ENCODE measurements at regions not wholly inside any gene's neighbourhood (a gene's known extent, or its start where the extent isn't known, plus 50 kb on each side); places are given as distances from the start of the nearest gene placed in this dataset.

- TF ChIP-seq, protein P1, sequence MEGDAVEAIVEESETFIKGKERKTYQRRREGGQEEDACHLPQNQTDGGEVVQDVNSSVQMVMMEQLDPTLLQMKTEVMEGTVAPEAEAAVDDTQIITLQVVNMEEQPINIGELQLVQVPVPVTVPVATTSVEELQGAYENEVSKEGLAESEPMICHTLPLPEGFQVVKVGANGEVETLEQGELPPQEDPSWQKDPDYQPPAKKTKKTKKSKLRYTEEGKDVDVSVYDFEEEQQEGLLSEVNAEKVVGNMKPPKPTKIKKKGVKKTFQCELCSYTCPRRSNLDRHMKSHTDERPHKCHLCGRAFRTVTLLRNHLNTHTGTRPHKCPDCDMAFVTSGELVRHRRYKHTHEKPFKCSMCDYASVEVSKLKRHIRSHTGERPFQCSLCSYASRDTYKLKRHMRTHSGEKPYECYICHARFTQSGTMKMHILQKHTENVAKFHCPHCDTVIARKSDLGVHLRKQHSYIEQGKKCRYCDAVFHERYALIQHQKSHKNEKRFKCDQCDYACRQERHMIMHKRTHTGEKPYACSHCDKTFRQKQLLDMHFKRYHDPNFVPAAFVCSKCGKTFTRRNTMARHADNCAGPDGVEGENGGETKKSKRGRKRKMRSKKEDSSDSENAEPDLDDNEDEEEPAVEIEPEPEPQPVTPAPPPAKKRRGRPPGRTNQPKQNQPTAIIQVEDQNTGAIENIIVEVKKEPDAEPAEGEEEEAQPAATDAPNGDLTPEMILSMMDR (IDR thresholded peaks at IDR 0.05; ENCODE audit: control extremely low read depth in 1 of 3, insufficient read depth in 1 of 3, low read depth in 1 of 3, low read length in 3 of 3) = no peak
- TF ChIP-seq PHF8 (conservative IDR thresholded peaks at IDR 0.05; ENCODE audit: low read depth, low read length) (no peak), EP300 (IDR thresholded peaks at IDR 0.05; ENCODE audit: borderline replicate concordance in 1 of 2, low read depth in 2 of 2, low read length in 2 of 2) (no peak)
Measured at GRCh38 chr18:46423226-46423805, 233.7 kb downstream of the LOXHD1 start.

Measured in H1 (cell line).